Endodermal cell (in vitro differentiated cells): ENCODE measurements at regions not wholly inside any gene's neighbourhood (a gene's known extent, or its start where the extent isn't known, plus 50 kb on each side); places are given as distances from the start of the nearest gene placed in this dataset.

Experiments used
- DNase-seq: peaks from one replicate; pipeline ENCODE4 v3.0.0-alpha.2; 2017
- H3K27ac ChIP-seq: 2 replicates; pipeline ENCODE4 v1.5.1; 2013; ENCODE audit warnings: mild to moderate bottlenecking, low read depth, low read length, moderate library complexity
- H3K27me3 ChIP-seq: 2 replicates; pipeline ENCODE4 v1.6.1; 2013; ENCODE audit warnings: mild to moderate bottlenecking, low read length, moderate library complexity; ENCODE audit not compliant: insufficient read depth, control insufficient read depth, poor library complexity, severe bottlenecking
- H3K36me3 ChIP-seq: 2 replicates; pipeline ENCODE4 v1.7.0; 2013; ENCODE audit warnings: mild to moderate bottlenecking, low read length, moderate library complexity; ENCODE audit not compliant: control insufficient read depth, insufficient read depth
- H3K4me1 ChIP-seq: one replicate; pipeline ENCODE4 v1.7.0; 2013; ENCODE audit warnings: low read length; ENCODE audit not compliant: control insufficient read depth, insufficient read depth
- H3K4me3 ChIP-seq: 2 replicates; pipeline ENCODE4 v1.5.1; 2013; ENCODE audit warnings: mild to moderate bottlenecking, low read length, moderate library complexity
- H3K9ac ChIP-seq: 2 replicates; pipeline ENCODE4 v1.6.1; 2013; ENCODE audit warnings: mild to moderate bottlenecking, low read length, moderate library complexity; ENCODE audit not compliant: poor library complexity, severe bottlenecking; ENCODE audit errors: extremely low read depth
- H3K9me3 ChIP-seq: 2 replicates; pipeline ENCODE4 v1.6.1; 2013; ENCODE audit warnings: mild to moderate bottlenecking, low read length, moderate library complexity; ENCODE audit not compliant: control insufficient read depth
- H3K27ac Mint-ChIP-seq: 2 replicates; pipeline ENCODE4 v1.8.0; 2020; ENCODE audit warnings: mixed read lengths
- H3K27me3 Mint-ChIP-seq: 2 replicates; pipeline ENCODE4 v1.8.0; 2021; ENCODE audit warnings: mild to moderate bottlenecking, mixed read lengths; ENCODE audit not compliant: insufficient read depth
- H3K36me3 Mint-ChIP-seq: 2 replicates; pipeline ENCODE4 v1.8.0; 2020; ENCODE audit warnings: low read depth, mixed read lengths
- H3K4me1 Mint-ChIP-seq: 2 replicates; pipeline ENCODE4 v1.8.0; 2020; ENCODE audit warnings: mixed read lengths
- H3K4me3 Mint-ChIP-seq: 2 replicates; pipeline ENCODE4 v1.8.0; 2020; ENCODE audit warnings: mild to moderate bottlenecking, moderate library complexity, mixed read lengths
- H3K9me3 Mint-ChIP-seq: 2 replicates; pipeline ENCODE4 v1.8.0; 2020; ENCODE audit warnings: mild to moderate bottlenecking, mixed read lengths
- WGBS, 2 experiments: methylation state at CpG; one replicate each; pipeline versions ENCODE4 v1.1.5 to v1.1.7; 2013; ENCODE audit warnings: missing lambda C conversion rate in 2 of 2, mixed read lengths in 1 of 2; ENCODE audit not compliant: insufficient coverage in 1 of 2, insufficient read length in 1 of 2; 5-methylcytosine and 5-hydroxymethylcytosine counted together
- TF ChIP-seq, protein P1 (sequence below): fragments of 200-600 bp; sonication (generic); conservative IDR thresholded peaks from 2 replicates; pipeline ENCODE4 v1.5.0; 2021; ENCODE audit warnings: antibody characterized with exemption, mild to moderate bottlenecking

DNA sequence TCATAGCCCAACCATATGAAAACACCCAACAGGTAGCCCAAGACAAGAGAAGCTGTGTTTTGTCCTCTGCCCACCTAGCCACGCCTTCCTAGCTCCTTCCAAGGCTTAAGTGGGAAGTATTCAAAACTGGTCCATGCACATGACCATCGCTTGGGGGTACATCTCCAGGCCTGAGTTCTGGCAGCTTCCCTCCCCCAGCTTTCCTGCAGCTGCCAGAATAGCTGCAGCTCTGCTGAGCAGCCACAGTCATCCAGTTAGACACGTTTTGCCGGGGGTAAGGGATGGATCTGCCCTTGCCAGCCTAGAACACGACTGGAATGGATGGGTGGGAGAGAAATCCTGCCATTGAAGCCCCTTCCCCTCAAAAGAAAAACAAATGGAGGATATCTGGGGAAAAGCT, 166.8 kb downstream of the NRP2 start:
- 69% methylated on average over 5 of the region's 5 CpGs; no CpG with 5 or more reads in 1 of the 2 experiments for WGBS, 2 experiments
- Mint-ChIP-seq H3K4me1 (peaks cover 2% of the 10 kb centered on the region), H3K4me3 (no peak overlapping the region), H3K27ac (no peak overlapping the region), H3K36me3 (no peaks in the 10 kb centered on the region), H3K27me3 (no peaks in the 10 kb centered on the region), H3K9me3 (no peaks in the 10 kb centered on the region)
- H3K9ac ChIP-seq = no peak overlapping the region
- H3K4me1 ChIP-seq = no peaks in the 10 kb centered on the region
- no peak for DNase-seq
- no peaks in the 10 kb centered on the region for H3K36me3 ChIP-seq
- no peaks in the 10 kb centered on the region for H3K9me3 ChIP-seq
- no peak overlapping the region for H3K27ac ChIP-seq
- no peaks in the 10 kb centered on the region for H3K27me3 ChIP-seq
- H3K4me3 ChIP-seq = no peak overlapping the region
- TF ChIP-seq, protein P1, sequence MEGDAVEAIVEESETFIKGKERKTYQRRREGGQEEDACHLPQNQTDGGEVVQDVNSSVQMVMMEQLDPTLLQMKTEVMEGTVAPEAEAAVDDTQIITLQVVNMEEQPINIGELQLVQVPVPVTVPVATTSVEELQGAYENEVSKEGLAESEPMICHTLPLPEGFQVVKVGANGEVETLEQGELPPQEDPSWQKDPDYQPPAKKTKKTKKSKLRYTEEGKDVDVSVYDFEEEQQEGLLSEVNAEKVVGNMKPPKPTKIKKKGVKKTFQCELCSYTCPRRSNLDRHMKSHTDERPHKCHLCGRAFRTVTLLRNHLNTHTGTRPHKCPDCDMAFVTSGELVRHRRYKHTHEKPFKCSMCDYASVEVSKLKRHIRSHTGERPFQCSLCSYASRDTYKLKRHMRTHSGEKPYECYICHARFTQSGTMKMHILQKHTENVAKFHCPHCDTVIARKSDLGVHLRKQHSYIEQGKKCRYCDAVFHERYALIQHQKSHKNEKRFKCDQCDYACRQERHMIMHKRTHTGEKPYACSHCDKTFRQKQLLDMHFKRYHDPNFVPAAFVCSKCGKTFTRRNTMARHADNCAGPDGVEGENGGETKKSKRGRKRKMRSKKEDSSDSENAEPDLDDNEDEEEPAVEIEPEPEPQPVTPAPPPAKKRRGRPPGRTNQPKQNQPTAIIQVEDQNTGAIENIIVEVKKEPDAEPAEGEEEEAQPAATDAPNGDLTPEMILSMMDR = no peak

DNA sequence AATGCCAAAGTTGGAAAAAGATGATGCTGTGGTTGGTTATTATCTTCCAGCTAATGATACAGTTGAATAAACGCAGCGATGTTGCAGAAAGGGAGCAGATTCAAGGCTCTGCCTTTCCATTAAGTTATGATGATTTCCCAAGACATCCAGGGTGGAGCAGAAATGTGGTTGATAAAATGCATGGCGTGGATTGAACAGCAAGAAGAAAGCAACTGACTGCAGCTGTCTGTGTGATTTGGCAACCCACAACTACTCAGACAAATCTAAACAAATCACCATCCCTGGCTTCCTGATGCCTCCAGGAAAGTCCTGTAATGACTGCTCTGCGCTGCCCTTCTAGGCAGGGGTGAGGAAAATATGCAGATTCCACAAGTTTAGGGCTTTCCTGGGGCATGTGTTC, 166.3 kb downstream of the NRP2 start:
- Histone ChIP-seq H3K27ac (no peak overlapping the region), H3K4me1 (no peaks in the 10 kb centered on the region), H3K27me3 (no peaks in the 10 kb centered on the region), H3K9ac (no peak overlapping the region), H3K9me3 (no peaks in the 10 kb centered on the region), H3K4me3 (no peak overlapping the region), H3K36me3 (no peaks in the 10 kb centered on the region)
- H3K27me3 Mint-ChIP-seq = no peaks in the 10 kb centered on the region
- WGBS, 2 experiments = 91% methylated on average over 4 of the region's 4 CpGs; no CpG with 5 or more reads in 1 of the 2 experiments
- TF ChIP-seq, protein P1 = no peak
- H3K27ac Mint-ChIP-seq = no peak overlapping the region
- no peaks in the 10 kb centered on the region for H3K36me3 Mint-ChIP-seq
- peaks cover 2% of the 10 kb centered on the region for H3K4me1 Mint-ChIP-seq
- H3K4me3 Mint-ChIP-seq = no peak overlapping the region
- DNase-seq = no peak
- H3K9me3 Mint-ChIP-seq = no peaks in the 10 kb centered on the region
